ENCODE measurements at regions not wholly inside any gene's neighbourhood (a gene's known extent, or its start where the extent isn't known, plus 50 kb on each side); places are given as distances from the start of the nearest gene placed in this dataset.

DNA sequence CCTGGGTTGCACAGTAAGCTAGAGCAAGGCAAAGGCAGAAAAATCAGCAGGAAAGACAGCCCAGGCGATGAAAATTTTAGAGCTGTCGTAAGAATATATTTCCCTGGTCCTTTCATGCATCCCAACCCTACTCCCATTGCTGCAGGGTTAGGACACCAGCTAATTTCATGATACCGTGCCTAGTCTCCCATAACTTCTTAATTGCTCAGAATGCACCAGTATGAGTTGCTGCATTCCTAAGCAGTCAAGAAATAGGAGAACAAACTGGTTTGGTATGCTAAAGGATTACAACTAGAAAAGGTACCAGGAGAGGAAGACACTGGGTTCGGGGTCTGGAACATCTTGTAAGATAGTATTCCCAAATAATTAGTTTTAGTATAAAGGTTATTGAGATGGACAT lies 269.4 kb upstream of the NRXN1 start:
- TF ChIP-seq, protein P1, sequence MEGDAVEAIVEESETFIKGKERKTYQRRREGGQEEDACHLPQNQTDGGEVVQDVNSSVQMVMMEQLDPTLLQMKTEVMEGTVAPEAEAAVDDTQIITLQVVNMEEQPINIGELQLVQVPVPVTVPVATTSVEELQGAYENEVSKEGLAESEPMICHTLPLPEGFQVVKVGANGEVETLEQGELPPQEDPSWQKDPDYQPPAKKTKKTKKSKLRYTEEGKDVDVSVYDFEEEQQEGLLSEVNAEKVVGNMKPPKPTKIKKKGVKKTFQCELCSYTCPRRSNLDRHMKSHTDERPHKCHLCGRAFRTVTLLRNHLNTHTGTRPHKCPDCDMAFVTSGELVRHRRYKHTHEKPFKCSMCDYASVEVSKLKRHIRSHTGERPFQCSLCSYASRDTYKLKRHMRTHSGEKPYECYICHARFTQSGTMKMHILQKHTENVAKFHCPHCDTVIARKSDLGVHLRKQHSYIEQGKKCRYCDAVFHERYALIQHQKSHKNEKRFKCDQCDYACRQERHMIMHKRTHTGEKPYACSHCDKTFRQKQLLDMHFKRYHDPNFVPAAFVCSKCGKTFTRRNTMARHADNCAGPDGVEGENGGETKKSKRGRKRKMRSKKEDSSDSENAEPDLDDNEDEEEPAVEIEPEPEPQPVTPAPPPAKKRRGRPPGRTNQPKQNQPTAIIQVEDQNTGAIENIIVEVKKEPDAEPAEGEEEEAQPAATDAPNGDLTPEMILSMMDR (IDR thresholded peaks at IDR 0.05; ENCODE audit: poor library complexity) = no peak
- TF ChIP-seq EZH2 (IDR thresholded peaks at IDR 0.05; ENCODE audit: borderline replicate concordance) (no peak), EZH2phosphoT487 (IDR thresholded peaks at IDR 0.05; ENCODE audit: low read depth, severe bottlenecking, unreplicated experiment) (no peak)
